ENCODE measurements at regions not wholly inside any gene's neighbourhood (a gene's known extent, or its start where the extent isn't known, plus 50 kb on each side); places are given as distances from the start of the nearest gene placed in this dataset.

- Histone ChIP-seq H3K9me3 (ENCODE audit: insufficient read depth in 2 of 2, low read depth in 1 of 2, low read length in 1 of 2) (no peaks in the 10 kb centered on the region), H3K4ac (replicated peaks; ENCODE audit: insufficient read length, low read depth, low read length) (no peak overlapping the region), H4K5ac (ENCODE audit: insufficient read length, low read depth, low read length) (no peak overlapping the region), H3K56ac (replicated peaks; ENCODE audit: insufficient read length, low read depth, low read length) (no peak overlapping the region), H3K27ac (ENCODE audit: low read depth, low read length) (no peak overlapping the region), H3K79me2 (ENCODE audit: control insufficient read depth in 1 of 2, insufficient read depth in 2 of 2, low read length in 2 of 2) (no peaks in the 10 kb centered on the region), H4K91ac (replicated peaks; ENCODE audit: insufficient read length, low read length) (no peak overlapping the region), H3K18ac (ENCODE audit: extremely low read depth, low read length) (no peak overlapping the region), H2BK12ac (ENCODE audit: low read depth, low read length) (no peak overlapping the region), H3K36me3 (ENCODE audit: control insufficient read depth in 2 of 4, insufficient read depth in 4 of 4, low read length in 3 of 4) (no peaks in the 10 kb centered on the region), H4K20me1 (replicated peaks in 1 of 2; ENCODE audit: control insufficient read depth in 1 of 2, insufficient read depth in 2 of 2, low read length in 2 of 2) (no peaks in the 10 kb centered on the region), H3K23me2 (ENCODE audit: low read depth, low read length) (no peaks in the 10 kb centered on the region), H2BK20ac (ENCODE audit: low read length) (no peak overlapping the region), H4K8ac (ENCODE audit: extremely low read depth, insufficient read depth, low read length) (no peak overlapping the region), H3K4me1 (replicated peaks in 1 of 4; ENCODE audit: control insufficient read depth in 3 of 4, insufficient read depth in 4 of 4, low read length in 3 of 4) (peaks cover 0 to 8% (median 3%) of the 10 kb centered on the region in 4 experiments; a peak in 4 of 7 replicates), H3K4me2 (ENCODE audit: insufficient read depth in 1 of 2, low read depth in 2 of 2, low read length in 2 of 2) (no peak overlapping the region), H3K9ac (replicated peaks in 1 of 4; ENCODE audit: extremely low read depth in 1 of 4, low read depth in 3 of 4, low read length in 3 of 4) (no peak overlapping the region), H3K14ac (ENCODE audit: insufficient read length) (no peak overlapping the region), H2AK5ac (ENCODE audit: low read depth, low read length) (no peak overlapping the region), H2BK5ac (ENCODE audit: low read depth, low read length) (no peak overlapping the region), H2AFZ (ENCODE audit: low read length) (no peak overlapping the region), H2BK120ac (replicated peaks; ENCODE audit: low read depth, low read length) (no peak overlapping the region), H2BK15ac (ENCODE audit: low read length) (no peak overlapping the region), H3K27me3 (replicated peaks in 1 of 4; ENCODE audit: control insufficient read depth in 3 of 4, extremely low read depth in 1 of 4, insufficient read depth in 3 of 4, low read length in 3 of 4) (no peaks in the 10 kb centered on the region), H3K79me1 (ENCODE audit: low read depth, low read length) (no peaks in the 10 kb centered on the region), H3K4me3 (ENCODE audit: extremely low read depth in 1 of 4, insufficient read depth in 2 of 4, low read depth in 3 of 4, low read length in 4 of 4) (no peak overlapping the region), H3K23ac (ENCODE audit: insufficient read length) (no peak overlapping the region)
- FAIRE-seq (no peak), DNase-seq (ENCODE audit: low read depth in 1 of 2, low spot score in 2 of 2) (no peak)
- ChIA-PET CTCF (ENCODE audit: partially characterized antibody) (interaction anchor here (0.7 kb wide), 1 partner anchor 37 kb away, joined by 3 read pairs; no protein-coding TSS in a partner anchor), POLR2A (ENCODE audit: partially characterized antibody) (no interaction called here)
- WGBS, 2 experiments (ENCODE audit: extremely low coverage in 1 of 2, insufficient coverage in 1 of 2, insufficient read length in 1 of 2, insufficient replicate concordance in 2 of 2, low coverage in 1 of 2, low lambda C conversion rate in 2 of 2, missing lambda C conversion rate in 1 of 2) = 76% methylated on average over 10 of the region's 10 CpGs; no CpG with 5 or more reads in 1 of the 2 experiments
- TF ChIP-seq POLR2A (IDR thresholded peaks at IDR 0.05; ENCODE audit: control extremely low read depth in 1 of 2, low read depth in 2 of 2, low read length in 2 of 2) (no peak), TCF12 (IDR thresholded peaks at IDR 0.05; ENCODE audit: low read depth, low read length) (no peak), RBBP5 (IDR thresholded peaks at IDR 0.05; ENCODE audit: borderline replicate concordance, low read depth, low read length) (no peak), CHD1 (IDR thresholded peaks at IDR 0.05; ENCODE audit: low read depth, low read length) (no peak), RFX5 (IDR thresholded peaks at IDR 0.05; ENCODE audit: borderline replicate concordance, low read depth, low read length) (no peak), EZH2 (IDR thresholded peaks at IDR 0.05; ENCODE audit: low read depth, low read length, severe bottlenecking) (no peak)
These were observed 298.2 kb downstream of the CDCA7 start for GRCh38 chr2:173652767-173653431.
